ENCODE measurements at regions not wholly inside any gene's neighbourhood (a gene's known extent, or its start where the extent isn't known, plus 50 kb on each side); places are given as distances from the start of the nearest gene placed in this dataset.

GRCh38 chr2:217642944-217643343 lies 359.9 kb downstream of the TNS1 start:
- no peaks in the 10 kb centered on the region for H4K20me1 ChIP-seq (ENCODE audit: insufficient read depth)
- no peak overlapping the region for H2AFZ ChIP-seq (ENCODE audit: low read depth)
- no peak overlapping the region for H3K27ac ChIP-seq (ENCODE audit: low read depth in 2 of 2, low read length in 1 of 2)
- no peaks in the 10 kb centered on the region for H3K9me2 ChIP-seq
- no peak overlapping the region for H3K9ac ChIP-seq
- H3K79me2 ChIP-seq (ENCODE audit: insufficient read depth), result no peaks in the 10 kb centered on the region
- H3F3A ChIP-seq (replicated peaks; ENCODE audit: insufficient read depth), result no peaks in the 10 kb centered on the region
- no peaks in the 10 kb centered on the region for H3K9me3 ChIP-seq
- no peaks in the 10 kb centered on the region for H3K36me3 ChIP-seq (replicated peaks in 1 of 2; ENCODE audit: control insufficient read depth in 1 of 2, insufficient read depth in 2 of 2, low read length in 1 of 2)
- H3K4me3 ChIP-seq (ENCODE audit: low read depth in 2 of 2, low read length in 1 of 2), result no peak overlapping the region
- 82% methylated on average over 6 of the region's 6 CpGs for WGBS (ENCODE audit: low lambda C conversion rate)
- CTCF ChIA-PET, result interaction anchor here (1.1 to 3.3 kb wide), 3 partner anchors 10 to 1126 kb away, joined by 3 to 9 read pairs (median 3); no protein-coding TSS in a partner anchor
- TF ChIP-seq NRF1 (IDR thresholded peaks at IDR 0.05; ENCODE audit: low read depth, low read length), result no peak
- no peak for TF ChIP-seq RFX5 (IDR thresholded peaks at IDR 0.05; ENCODE audit: low read length)
- no peak for TF ChIP-seq USF1 (IDR thresholded peaks at IDR 0.05; ENCODE audit: borderline replicate concordance, low read depth)
- TF ChIP-seq FOXJ3 (CRISPR knock-in tag; IDR thresholded peaks at IDR 0.05), result no peak
- no peak for TF ChIP-seq FOSL2 (IDR thresholded peaks at IDR 0.05; ENCODE audit: borderline replicate concordance, low read depth)
- peaks cover 5 to 10% of the 10 kb centered on the region in 2 experiments; a peak in 2 of 4 replicates for H3K4me1 ChIP-seq (ENCODE audit: control insufficient read depth in 1 of 2, insufficient read depth in 2 of 2, low read depth in 1 of 2, low read length in 1 of 2)
- no peaks in the 10 kb centered on the region for H3K27me3 ChIP-seq (ENCODE audit: insufficient read depth)
- DNase-seq, result no peak
- H3K4me2 ChIP-seq, result no peak overlapping the region
- POLR2A ChIA-PET, result no interaction called here

- no peaks in the 10 kb centered on the region for H3K36me3 ChIP-seq (replicated peaks in 1 of 2; ENCODE audit: control insufficient read depth in 1 of 2, insufficient read depth in 2 of 2, low read length in 1 of 2)
- H3K9me3 ChIP-seq, result no peaks in the 10 kb centered on the region
- H3K9ac ChIP-seq, result no peak overlapping the region
- no peak for TF ChIP-seq TAF1 (IDR thresholded peaks at IDR 0.05; ENCODE audit: borderline replicate concordance, low read depth, low read length)
- no peak for TF ChIP-seq NRF1 (IDR thresholded peaks at IDR 0.05; ENCODE audit: low read depth, low read length)
- TF ChIP-seq RCOR1 (IDR thresholded peaks at IDR 0.05; ENCODE audit: low read length), result no peak
- no peak for TF ChIP-seq NFIC (IDR thresholded peaks at IDR 0.05; ENCODE audit: borderline replicate concordance)
- TF ChIP-seq USF1 (IDR thresholded peaks at IDR 0.05; ENCODE audit: borderline replicate concordance, low read depth), result no peak
- TF ChIP-seq, protein P1, sequence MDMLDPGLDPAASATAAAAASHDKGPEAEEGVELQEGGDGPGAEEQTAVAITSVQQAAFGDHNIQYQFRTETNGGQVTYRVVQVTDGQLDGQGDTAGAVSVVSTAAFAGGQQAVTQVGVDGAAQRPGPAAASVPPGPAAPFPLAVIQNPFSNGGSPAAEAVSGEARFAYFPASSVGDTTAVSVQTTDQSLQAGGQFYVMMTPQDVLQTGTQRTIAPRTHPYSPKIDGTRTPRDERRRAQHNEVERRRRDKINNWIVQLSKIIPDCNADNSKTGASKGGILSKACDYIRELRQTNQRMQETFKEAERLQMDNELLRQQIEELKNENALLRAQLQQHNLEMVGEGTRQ (IDR thresholded peaks at IDR 0.05; ENCODE audit: borderline replicate concordance, low read depth, low read length), result no peak
- TF ChIP-seq JUND (IDR thresholded peaks at IDR 0.05), result no peak
- TF ChIP-seq TEAD4 (IDR thresholded peaks at IDR 0.05; ENCODE audit: borderline replicate concordance, insufficient read depth), result no peak
- no peak overlapping the region for H3K4me2 ChIP-seq
- H3K27me3 ChIP-seq (ENCODE audit: insufficient read depth), result no peaks in the 10 kb centered on the region
- no peaks in the 10 kb centered on the region for H3K9me2 ChIP-seq
- H4K20me1 ChIP-seq (ENCODE audit: insufficient read depth), result no peaks in the 10 kb centered on the region
- no peak overlapping the region for H3K4me3 ChIP-seq (ENCODE audit: low read depth in 2 of 2, low read length in 1 of 2)
- CTCF ChIA-PET, result interaction anchor here (1.1 to 3.3 kb wide), 3 partner anchors 9 to 71 kb away, joined by 3 to 18 read pairs (median 9); no protein-coding TSS in a partner anchor
- no peaks in the 10 kb centered on the region for H3F3A ChIP-seq (replicated peaks; ENCODE audit: insufficient read depth)
- POLR2A ChIA-PET, result no interaction called here
- no peaks in the 10 kb centered on the region for H3K79me2 ChIP-seq (ENCODE audit: insufficient read depth)
- H3K4me1 ChIP-seq (ENCODE audit: control insufficient read depth in 1 of 2, insufficient read depth in 2 of 2, low read depth in 1 of 2, low read length in 1 of 2), result peaks cover 10 to 13% of the 10 kb centered on the region in 2 experiments; a peak in 3 of 4 replicates
- no peak overlapping the region for H2AFZ ChIP-seq (ENCODE audit: low read depth)
- 48% methylated on average over 2 of the region's 2 CpGs for whole genome bisulfite sequencing (ENCODE audit: low lambda C conversion rate)
- no peak overlapping the region for H3K27ac ChIP-seq (ENCODE audit: low read depth in 2 of 2, low read length in 1 of 2)
- no peak for DNase-seq
Observed at GRCh38 chr2:217641960-217642359, 360.8 kb downstream of the TNS1 start.
